ENCODE measurements at regions not wholly inside any gene's neighbourhood (a gene's known extent, or its start where the extent isn't known, plus 50 kb on each side); places are given as distances from the start of the nearest gene placed in this dataset.

DNA sequence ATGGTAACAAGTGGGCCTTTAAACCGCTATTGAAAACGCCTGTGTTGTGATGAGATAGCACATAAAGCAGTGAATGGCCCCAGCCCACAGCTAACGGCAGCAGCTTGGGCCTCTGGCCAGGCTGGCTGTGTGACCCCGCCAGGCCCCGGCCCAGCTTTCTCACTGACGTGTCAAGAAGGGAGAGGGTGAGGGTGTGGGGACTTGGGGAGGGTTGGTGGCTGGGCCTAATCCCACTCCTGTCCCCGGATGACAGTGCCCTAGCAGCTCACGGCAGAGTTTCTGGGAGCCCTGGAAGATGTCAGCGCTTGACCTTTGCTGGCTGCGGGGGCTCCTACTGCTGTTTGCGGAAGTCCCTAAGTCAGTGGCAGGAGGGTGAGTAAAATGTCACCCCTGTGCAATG, 88.9 kb upstream of the SHH start:
- no peak for DNase-seq

DNA sequence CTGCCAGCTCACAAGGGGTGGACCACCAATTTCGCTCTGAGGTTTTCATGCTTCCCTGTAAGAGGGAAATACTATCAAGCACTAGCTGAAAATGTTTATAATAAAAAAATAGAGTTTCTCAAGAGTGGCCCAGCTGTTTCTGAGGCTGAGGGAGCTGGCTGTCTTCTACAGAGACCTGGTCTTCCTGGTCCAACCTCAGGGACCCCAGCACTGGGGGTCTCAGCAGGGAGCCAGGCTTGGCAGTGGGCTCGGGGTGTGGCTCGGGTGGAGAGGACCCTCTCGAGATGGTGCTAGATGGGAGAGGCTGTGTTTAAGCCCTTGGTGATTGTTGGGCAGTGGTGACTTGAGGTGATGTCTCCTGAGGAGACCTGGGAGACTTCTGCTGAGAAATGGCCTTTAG, 87.3 kb upstream of the SHH start:
- DNase-seq, result no peak

DNA sequence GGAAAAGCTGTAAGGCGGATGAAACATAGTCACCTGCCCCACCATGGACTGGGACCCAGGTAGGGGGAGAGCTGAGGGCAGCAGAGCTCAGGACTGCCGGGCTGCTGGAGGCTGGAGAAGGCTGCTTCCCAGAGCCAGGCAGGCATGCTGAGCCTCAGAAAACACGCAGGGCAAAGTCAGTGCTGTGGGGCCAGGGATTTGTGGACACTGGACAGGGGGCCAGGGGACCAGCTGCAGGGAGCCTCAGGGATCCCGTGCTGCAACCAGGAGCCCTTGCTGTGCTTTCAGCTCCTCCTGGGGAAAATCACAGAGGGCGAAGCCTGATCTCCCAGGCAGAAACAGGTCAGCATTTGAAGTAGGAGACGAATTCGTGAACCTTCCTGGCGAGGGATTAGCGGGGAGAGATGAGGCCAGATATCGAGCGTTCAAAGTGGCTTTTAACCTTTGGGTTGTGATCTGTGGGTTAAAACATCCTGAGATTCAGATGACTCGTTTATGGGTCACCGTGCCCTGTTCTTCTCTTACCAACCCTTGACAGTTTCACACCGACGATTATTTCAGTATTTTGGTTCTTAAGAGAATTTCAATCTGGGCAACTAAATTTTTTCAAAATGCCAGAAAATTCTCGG, 85.6 kb upstream of the SHH start:
- DNase-seq, result no peak

DNA sequence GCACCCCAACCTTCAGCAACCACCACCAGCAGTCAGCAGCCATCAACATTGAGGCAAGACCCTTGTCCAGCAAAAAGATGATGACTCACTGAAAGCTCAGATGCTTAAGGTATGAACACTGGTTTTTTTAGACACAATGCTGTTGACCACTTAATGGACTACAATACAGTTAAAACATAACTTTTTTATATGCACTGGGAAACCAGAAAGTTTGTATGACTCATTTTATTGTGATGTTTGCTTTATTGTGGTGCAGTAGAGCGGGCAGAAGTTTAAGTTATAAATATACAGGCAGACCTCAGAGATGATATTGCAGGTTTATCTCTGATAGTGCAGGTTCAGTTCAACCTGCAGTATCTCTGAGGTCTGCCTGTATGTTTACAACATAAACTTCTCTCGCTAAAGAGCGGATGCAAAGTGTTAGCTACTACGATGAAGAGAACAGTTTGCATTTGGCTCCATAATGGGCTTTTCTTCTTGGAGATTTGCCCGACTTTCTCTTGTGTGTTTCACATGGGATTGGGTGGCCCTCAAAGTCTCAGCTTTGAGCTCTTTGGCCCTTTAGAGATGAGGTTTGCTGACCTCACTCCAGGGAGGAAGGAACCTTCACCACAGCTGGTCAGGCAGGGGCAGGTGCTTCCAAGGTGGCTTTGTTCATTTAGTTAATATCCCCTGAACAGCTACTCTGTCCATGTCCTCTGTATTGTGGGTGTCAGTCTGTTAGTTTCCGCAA, 84.4 kb upstream of the SHH start:
- DNase-seq, result no peak

DNA sequence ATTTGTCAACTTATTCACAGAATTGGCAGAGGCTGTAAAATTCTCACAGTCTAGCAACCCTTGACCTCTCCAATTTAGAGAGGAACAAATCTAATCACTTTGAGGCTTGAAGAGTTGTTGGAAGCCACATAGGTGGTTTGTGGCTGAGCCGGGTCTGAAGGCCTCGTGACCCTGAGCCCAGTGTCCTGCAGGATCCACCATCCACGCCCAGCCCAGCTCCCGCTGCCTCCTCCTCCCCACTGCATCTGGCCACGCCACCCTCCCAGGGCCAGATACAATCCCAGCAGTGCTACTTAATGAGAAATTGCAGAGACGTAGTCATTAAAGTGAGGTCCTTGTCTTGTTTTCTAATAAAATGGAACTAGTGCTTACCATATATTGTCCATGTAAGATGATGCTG, 81.4 kb upstream of the SHH start:
- DNase-seq, result no peak

DNA sequence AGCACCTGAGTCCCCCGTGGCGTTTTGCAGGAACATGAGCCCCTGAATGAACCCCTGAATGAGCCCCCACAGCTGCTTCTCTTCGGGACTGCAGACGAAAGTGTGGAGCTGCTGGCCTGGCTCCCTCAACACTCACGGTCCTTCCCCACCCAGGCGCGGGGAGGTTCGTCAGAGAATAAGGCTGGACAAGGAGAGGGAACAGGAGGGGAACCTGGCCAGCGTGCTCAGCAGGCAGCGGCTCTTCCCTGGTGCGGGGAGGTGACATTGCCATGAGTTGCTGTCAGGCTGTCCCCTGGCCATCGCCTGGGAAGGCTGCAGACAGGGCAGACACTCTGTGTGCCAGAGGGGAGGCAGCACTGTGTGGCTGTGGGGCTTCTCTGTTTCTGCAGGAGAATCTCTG, 80.9 kb upstream of the SHH start:
- DNase-seq, result no peak

DNA sequence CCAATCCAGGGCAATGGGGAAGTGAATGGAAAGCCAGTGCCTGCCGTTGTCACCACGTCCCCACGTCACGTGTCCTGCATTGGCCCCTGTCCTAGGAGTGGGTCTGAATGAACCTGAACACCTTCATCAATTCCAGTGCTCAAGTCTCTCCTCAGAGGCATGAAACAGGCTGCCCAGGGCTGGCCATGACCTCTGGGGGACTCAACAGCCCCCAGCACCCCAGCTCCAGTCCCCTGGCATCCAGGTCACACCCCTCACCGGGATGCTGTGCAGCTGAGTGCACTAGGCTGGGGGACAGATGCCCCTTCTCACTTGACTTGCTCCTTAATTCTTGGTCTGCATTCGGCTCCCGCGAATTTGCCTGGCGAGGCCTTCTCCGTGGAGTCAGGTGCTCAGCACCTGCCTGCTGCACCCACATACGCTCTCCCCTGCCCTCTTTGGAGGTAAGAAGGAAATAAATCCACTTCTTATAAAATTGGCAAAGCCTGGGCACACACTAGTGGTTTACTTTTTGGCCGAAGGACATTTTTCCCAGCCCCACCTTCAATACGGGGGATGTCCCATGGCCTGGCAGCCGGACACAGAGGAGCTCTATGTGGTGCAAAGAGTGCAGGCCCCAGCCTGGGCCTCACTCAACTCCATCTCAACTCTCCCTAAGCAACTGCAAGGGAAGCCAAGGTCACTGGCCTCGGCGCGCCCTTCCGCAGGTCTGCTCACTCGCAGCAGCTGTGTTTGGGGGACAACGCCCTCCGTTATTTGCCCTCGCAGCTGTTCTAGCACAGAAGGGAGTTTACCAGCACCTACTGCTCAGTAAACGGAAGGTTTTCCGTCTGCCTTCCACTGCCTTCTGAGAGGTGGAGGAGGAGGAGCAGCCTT, 77.6 kb upstream of the SHH start:
- no peak for DNase-seq

DNA sequence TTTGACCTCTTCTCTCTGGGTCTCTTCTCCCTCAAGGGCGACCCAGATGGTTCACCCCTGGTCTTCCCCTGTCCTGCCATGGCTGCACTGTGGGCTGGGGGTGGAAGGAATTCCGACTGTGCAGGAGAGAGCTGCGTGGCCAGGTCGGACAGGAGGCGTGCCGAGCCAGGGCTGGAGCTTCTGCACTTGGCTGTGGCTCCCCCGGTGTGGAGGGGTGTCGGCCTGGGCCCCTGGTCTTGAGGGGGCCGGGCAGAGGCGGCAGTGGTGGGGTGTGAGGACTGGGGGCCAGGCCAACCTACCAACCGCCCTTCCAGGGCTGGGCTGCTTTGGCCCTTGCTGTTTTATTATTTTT, 74.9 kb upstream of the SHH start:
- no peak for DNase-seq

DNA sequence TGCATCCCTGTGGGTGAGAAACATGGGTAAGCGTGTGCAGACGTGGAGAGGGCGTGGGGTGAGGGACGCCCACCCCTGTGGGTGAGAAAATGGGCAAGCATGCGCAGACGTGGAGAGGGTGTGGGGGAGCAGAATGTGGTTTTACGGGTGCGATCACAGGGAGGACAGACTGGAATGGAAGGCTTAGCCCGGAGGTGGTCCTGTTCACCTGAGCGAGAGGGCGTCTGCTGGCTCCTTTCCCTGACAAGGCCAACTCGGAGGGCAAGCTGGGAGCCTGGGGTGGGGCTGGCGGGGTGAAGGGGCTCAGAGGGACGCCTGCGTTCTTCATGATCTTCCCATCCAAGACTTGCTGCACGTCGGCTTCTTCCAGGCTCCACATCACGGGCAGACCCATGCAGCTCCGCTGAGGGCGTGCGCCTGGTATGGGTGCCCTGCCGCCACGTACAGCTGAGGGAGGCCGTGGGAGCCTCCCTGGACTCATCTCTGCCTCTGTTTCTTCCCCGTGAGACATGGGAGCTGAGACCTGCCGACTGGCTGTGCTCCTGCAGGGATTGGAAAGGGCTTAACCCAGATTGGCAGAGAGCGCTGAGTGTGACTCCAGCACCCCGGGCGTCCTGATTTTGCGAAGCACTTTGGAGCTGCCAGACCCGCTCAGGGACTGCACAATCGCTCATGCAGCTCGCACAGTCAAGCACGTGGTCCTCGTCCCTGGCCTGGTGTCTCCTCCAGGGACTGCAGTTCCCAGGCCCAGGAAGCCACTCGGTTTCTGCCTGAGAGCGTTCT, 74.3 kb upstream of the SHH start:
- DNase-seq, result no peak

DNA sequence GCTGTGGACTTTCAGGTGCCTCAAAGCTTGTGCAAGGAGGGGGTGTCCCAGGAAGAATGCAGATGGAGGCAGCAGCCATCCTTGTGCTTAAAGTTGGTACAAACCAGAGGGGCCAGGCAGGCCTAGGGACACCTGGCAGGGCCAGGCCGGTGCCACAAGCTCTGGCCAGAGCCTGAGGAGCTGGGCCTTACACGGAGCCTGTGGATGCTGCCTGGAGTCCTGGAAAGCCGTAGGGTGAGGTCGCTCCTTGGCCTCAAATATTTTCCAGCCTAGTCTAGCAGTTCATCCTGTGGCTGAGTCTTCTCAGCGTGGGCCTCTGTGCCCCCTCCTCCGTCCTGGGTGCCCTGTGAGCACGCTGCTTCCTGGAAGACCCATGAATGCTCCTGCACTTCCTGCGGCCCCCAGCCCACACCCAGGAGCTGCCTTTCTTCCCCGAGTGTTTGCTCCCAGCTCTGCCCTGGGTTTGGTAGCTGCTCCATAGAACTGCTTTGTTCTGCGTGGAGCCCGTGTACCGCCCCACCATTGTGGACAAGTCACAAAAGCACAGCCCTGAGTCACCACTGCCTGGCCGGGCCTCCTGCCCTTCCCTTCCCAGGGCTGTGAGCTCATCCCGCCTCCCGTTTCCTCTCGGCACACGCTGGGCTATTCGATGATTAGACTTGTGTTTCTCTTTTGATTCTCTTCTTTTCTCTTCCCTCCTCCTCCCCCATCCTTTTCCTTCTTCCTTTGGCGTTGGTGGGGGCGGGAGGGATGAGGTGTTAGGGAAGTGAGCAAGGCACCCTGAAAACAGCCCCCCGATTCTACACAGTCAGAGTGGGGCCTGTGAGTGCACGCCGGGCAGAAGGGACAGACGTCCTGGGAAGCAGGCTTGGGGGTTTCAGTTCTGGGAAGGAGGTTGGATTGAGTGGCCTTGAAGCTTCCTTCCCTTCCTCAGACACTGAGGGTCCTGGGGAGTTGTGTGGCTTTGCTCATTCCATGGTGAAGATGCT, 73.2 kb upstream of the SHH start:
- no peak for DNase-seq

DNA sequence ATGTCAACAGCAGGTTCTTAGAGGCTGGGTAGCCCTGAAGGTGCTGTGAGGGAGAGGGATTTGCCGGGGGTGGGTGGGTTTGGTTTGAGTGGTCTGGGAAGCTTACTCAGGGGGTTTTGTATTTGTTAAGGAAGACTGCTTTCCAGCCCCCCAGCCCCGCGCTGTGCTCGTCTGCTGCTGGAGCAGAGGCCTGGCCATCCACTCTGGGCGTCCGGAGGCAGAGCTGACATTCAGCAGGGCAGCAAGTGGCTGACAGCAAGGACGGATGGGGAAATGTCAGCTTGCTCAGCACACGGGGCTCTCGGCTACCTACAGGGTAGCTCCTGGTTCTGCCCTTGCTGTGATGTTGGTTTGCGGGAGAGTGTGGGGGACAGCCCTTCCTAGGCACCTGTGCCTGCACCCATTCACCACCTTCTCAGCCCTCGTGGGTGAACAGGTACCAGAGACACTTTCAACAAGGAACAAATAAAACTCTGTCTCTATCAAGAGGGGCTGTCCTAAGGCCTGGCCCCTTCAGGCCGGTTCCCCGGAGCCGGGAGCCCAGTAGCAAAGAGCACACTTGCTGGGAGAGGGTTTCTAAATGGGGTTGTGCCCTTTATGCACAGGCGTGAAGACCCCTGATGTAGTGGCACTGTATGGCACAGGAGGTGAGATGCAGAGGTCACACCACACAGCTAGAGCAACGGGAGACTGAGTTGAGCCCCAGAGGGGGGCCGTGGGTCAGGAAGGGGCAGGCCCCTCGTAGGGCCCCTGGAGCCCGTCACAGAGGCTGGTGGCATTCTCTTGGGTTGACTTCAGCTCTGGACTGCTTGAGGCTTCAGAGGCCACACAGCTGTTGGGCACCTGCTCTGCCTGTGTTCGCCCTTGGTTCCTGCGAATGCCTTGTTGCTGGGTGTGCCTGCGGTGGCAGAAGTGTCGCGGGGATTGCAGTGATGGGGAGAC, 72.2 kb upstream of the SHH start:
- DNase-seq, result no peak

DNA sequence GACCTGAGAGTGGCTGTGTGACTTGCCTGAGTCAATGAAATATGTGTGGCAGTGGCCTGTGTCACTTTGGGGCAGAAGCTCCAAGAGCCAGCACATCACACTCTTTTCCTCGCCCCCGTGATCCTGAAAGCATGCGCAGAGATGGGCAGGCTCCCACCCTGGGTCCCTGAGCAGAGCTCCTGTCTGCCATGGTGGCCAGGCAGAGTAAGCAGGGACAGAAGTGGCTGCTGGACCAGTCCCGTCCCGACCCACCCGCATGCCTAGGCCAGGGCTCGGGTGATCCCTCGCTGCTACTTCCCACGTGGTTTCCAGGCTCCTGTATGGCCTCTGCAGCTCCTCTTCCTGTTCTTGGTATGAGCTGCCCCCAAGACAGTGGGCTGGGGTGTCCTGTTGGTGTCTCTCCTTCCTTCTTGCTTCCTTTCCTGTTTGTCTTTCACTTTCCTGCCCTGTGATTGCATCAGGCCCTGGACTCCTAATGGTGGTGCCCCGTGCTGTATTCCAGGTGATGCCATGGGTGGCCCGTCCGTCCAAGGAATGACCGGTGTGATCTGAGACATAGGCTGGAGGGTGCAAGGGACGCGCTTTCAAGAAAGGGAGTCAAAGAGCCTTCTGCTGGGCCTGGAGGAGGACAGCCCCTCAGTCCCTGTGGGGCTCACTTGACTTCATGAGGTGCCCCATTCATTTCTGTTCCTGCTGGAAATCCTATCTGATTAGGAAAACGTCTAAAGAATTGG, 71.4 kb upstream of the SHH start:
- DNase-seq, result no peak

DNA sequence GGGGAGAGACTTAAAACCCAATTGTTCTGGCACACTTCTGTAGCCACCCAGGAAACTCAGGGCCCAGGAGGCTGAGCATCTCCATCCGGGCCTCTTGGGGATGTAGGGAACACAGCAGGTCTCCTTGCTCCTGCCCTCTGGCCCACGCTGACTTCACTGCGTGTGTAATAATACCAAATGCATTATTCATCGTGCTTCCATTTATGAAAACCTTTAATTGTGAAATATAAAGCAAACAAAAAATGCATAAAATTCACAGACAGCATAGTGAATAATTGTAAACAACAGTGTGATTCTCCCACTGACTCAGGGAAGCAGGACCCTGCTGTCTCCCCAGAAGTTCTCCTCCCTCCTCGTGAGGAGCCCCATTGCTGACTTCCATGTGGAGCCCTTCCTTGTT, 70.3 kb upstream of the SHH start:
- DNase-seq, result no peak

DNA sequence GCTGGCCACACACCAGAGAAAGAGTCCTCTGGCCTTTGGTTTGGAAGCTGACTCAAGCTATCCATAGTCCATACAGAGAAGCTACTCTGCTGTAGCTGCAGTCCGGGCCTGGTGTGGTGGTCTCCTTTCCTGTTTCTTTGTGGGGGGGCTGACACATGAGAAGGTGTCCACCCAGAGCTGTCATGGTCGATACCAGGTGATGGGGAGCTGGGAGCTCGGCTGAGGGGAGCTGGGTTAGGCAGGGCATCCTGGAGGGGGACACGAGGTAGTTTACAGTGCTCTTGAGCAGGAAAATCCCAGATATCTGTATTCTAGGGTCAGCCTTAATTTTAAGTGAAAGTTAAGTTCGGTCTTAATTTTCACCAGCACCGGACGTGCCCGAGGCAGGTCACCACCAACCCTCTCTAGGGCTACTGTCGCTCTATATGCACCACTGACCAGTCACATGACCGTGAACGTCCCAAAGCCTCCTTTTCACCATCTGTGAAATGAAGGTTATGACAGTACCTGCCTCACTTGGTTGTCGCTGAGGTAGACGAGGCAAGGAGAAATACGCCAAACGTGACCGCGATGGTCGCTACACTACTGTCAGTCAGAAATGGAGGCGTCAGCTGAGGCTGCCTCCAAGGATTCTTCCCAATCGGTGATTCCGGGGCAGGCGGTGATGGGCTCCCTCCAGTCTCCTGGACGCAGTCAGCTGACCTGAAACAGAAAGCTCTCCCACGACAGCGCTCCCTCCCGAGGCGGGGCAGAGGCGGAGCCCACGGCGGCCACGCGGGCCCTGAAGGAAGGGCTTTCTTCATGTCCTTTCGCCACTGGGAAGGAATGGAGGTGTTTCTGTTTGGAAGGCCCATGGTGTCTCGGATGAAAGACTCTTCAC, 69.4 kb upstream of the SHH start:
- no peak for DNase-seq

DNA sequence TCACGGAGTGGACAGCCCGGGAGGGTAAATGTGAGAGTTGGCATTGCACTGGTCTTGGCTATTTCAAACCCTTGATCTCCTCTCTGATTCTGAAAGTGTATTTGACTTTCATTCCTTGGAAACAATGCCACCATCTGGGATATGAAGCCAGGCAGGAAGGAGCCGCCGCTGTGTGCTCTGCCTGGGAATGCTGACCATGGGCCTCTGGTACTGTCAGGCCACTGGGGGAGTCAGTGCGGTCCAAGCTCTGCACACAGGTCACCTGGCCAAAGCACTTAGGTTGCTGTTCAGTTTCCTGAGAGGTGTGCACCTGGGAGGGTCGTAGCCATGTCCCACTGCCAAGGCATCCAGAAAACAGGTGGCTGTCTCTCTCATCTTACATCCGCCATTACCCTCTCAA, 68.5 kb upstream of the SHH start:
- DNase-seq, result no peak

DNA sequence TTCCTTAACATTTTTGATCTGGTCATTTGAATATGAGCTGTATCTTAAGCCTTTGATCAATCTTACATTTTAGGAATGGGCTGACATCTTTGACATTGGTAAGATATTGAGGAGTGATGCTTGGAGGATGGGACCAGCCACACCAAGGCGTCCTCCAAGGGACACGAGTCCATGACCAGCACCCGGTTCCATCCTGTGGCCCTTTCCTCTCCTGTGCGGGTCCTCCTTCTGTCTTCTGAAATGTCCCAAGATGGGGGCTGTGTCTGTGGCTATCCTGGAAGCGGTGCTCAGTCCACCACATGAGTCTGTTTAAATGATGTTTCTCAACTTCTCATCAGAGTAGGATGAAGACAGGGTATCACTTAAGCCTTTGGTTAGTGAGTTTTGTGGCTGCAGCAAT, 67.3 kb upstream of the SHH start:
- no peak for DNase-seq

DNA sequence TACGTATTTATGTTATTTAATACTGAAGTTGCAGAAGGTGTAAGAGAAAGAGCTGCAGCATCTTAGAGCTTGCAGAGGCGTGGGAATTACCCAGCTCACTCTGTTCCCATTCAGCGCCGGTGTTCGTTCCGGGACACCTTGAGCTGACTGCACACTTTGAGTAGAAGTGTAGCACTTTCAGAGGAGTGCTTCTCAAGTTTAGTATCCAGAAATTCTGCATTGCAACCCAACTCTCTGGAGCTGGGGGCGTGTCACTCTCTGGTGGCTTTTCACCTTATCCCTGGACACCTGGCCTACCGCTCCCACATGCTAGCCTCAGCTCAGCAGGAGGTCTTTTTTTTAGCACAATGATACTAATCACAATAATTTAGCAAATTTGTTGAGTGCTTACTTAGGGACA, 66.4 kb upstream of the SHH start:
- no peak for DNase-seq

DNA sequence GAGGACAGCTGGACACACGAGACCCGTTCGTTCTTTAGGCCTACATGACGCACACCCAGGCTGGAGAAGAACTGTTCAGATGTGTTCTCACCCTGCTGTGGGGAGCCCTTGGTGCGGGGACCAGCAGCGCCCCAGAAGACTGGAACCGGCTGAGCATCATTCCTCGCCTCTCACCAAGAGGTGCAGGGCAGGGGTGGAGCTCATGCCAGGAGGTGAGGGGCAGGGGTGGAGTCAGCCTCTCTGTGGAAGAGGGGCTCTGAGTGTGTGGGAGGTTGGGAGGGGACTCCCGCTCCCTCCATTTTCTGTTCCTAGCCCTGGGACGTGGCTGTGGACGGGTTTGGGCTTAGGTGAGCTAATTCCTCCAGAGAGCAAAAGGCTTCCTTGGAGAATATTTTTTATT, 66.0 kb upstream of the SHH start:
- DNase-seq, result no peak

DNA sequence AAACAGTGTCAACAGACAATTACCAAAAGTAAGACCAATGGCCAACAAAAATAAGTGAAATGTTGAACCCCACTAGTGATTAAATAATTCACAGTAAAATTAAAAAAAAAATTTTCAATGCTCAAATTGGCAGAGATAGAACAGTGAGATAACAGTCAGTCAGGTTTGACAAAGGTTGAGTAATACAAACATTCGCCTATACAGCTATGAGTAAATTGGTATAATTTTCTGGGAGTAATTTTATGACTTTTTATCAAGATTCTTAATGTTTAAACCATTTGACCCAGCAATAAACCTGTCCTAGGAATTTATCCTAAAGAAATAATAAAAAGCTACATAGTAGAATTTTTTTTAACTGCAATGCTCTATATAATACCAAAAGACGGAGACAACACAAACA, 64.9 kb upstream of the SHH start:
- no peak for DNase-seq

All from stimulated activated naive CD4-positive, alpha-beta T cell (primary cell).